GM21723 (cell line): ENCODE measurements at regions not wholly inside any gene's neighbourhood (a gene's known extent, or its start where the extent isn't known, plus 50 kb on each side); places are given as distances from the start of the nearest gene placed in this dataset.

Source experiments
- ATAC-seq: cut with Tn5 transposase; IDR thresholded peaks from one replicate; pipeline ENCODE4 v1.9.1; 2021; ENCODE audit warnings: mild to moderate bottlenecking, moderate library complexity; ENCODE audit not compliant: unreplicated experiment

DNA sequence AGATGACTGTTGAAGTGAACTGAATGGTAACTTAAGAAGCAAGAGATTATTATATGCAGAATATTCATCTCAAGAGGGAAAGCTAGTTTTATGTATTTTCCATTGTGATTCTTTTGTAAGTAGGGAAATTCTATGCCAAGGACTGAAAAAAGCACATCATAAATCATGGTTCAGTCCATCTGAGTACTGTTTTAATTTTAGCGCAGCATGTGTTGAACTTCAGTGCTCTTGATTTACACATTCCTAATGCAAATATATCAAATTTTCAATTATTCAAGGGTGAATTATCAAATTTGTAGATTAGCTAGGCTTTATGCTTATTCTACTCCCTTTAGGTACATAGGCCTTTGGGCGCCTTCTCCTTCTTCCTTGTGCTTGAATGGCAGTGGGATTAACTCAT, 50.3 kb upstream of the TCF12 start:
- ATAC-seq, result no peak

DNA sequence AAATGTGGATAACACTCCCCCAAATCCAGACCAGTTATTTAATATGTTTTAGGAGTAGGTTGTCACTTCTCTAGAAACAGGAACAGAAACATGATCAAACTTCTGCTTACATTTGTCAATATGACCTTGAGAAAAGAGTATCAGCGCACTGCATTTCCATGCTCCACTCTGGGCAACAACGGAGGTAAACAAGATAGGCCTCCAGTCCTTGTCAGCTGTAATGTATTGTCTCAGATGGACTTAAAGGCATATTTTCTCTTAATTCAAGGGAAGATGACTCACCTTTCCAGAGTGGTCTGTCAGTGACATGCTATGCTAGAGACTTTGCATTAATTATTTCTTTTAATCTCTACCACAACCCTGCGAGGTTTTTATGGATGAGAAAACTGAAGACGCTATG, 51.6 kb upstream of the TCF12 start:
- no peak for ATAC-seq

DNA sequence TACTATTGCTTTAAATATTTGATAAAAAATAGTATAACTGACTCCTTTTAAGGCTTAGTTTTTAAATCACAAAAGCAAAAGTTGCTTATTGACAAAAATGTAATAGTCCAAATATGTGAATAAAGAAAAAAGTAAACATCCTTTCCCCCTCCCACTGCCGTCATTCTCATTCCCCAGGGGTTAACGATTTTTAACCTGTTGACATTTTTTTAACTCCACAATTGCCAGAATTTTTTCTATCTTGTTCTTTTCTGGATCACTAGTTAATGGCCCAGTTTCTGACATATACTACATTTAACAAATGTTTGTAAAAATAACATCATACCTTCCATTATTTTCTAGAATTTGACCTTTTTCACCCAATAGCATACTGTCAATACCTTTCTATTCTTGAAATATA, 60.6 kb upstream of the TCF12 start:
- ATAC-seq, result no peak

DNA sequence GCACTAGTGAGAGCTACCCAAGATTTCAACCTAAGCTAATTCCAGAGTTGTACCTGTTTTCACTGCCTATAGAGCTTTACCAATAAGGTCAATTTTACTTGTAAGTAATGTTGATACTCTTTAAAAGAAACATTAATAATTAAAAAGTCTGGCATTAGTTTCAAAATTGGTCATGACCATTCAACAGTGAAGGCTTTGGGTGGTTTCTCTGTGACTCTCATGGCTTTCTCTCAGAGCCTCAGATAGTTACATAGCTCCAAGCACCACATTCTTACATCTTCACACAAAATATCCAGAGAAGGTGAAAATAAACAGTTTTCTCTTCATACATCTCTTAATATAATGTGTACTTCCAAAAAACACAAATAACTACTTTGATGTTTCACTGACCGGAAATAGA, 61.5 kb upstream of the TCF12 start:
- ATAC-seq, result no peak

DNA sequence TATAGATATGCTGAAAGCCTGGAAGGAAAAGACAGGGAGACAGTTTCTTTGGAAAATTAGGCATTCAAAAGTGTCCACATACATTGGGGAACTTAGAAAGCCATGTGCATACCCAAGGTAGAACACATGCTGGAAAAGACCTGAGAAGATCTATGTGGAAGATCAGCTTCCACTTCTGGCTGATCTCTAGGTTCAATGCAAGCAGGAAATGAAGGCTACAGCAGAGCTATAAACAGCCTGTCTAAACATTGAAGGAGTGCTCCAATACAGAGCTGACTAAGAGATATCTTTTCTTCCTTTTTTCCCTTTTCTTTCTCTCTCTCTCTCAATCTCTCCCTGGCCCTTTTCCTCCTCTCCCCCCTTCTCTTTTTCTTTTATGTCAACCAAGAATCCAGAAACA, 73.6 kb upstream of the TCF12 start:
- no peak for ATAC-seq

- no peak for ATAC-seq
Observed at GRCh38 chr15:56844471-56844870, 74.0 kb upstream of the TCF12 start.

DNA sequence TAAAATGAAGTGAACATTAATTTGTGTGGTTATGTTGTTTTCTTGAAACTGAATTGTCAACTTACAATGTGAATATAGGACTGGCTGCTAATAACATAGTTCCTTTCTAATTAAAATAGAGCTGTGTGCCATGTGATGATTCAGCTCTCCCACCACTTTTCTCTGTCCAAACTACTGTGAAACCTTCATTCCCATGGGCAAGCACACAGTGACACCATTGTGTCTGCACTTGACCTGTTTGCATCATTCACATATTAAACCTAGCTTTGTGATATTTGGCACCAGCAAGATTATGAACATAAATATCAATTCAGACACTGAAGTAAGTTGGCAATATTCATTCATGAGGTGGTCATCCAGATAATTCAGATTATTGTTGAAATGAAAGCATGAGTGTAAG, 78.8 kb upstream of the TCF12 start:
- no peak for ATAC-seq

- no peak for ATAC-seq
Observed at GRCh38 chr15:56839099-56839498, 79.3 kb upstream of the TCF12 start.

DNA sequence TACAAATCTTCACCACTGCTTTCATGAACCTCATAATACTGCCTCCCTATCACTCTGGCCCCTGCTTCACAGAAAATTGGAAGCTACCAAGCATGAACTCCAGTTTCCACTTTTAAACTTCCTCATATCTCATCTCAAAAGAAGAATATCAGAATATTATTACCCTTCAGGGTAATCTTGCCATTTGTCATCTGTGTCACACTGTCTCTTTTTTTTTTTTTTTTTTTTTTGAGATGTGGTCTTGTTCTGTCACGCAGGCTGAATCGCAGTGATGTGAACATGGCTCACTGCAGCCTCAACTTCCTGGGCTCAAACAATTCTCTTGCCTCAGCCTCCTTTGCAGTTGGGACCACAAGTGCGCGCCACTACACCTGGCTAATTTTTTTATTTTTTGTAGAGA, 80.4 kb upstream of the TCF12 start:
- no peak for ATAC-seq

- ATAC-seq, result no peak
Observed at GRCh38 chr15:56837273-56837672, 81.2 kb upstream of the TCF12 start.

- no peak for ATAC-seq
Observed at GRCh38 chr15:56835718-56836171, 82.7 kb upstream of the TCF12 start.

- no peak for ATAC-seq
Observed at GRCh38 chr15:56832125-56832524, 86.3 kb upstream of the TCF12 start.

GRCh38 chr15:56831467-56832005, 86.9 kb upstream of the TCF12 start:
- no peak for ATAC-seq

DNA sequence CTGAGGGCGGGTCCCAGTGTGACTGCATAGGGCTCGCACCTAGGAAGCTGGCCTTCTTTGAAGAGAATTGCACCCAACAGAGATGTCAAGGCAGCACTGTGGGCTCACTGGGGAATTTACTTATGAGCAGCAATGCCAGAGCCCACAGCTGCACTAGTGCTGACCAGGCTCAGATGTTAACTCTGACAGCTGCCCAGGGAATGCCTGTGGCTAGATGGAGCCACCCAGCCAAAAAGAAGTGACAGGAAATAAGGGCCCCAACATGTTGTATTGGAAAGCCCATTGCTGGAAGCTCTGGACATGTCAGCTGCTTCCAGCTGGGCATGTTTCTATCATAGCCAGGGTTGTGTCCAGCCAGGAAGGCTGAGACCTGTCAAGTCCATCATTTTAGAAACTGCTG, 90.9 kb upstream of the ZNF280D start:
- no peak for ATAC-seq

DNA sequence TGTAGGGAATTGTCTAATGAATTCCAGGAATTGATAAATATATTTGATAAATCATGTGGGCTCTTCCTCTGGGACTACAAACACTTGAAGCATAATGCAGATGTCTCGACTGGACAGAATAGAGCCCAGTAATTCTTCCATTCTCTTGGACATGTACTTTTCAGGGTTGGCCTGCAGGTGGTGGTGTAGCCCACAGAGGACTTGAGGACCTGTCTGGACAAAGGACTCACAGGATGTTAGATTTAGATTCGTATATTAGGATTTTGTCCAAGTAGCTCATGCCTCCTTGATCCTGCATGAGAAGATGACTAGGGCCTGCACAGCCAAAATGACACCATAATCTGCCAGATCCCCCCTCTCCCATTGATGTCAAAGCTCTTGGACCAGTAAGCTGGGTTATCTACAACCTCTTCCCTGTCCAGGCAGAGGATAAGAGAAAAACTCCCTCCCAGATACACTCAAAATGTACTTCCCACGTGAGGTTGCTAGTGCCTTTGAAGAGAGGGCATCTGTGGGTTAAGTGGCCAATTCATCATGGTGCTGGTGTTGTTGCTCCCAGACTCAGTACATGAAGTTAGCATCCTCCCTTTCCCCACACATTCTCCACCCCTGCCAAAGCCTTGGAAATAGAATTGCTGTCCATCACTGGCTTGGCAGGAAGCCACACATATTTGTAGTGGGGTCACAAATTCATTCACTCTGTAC, 88.6 kb upstream of the ZNF280D start:
- ATAC-seq, result peak; percentile 76

DNA sequence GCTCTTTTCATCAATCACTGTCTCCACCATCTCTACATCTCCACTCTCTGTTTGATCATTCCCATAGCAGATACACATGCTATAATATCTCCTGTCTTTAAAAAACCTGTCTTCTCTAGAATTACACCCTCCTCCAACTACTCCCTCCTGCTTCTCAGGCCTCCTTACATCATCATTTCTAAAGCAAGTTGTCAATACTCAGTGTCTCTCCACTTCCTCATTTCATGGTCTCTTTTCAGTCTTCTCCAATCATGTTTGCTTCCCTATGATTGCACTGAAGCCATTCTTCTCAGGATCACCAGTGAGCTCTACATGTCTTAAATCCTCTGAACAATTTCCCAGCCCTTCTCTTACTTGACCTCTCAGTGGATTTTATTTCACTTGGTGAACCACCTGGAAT, 87.0 kb upstream of the ZNF280D start:
- ATAC-seq, result no peak

DNA sequence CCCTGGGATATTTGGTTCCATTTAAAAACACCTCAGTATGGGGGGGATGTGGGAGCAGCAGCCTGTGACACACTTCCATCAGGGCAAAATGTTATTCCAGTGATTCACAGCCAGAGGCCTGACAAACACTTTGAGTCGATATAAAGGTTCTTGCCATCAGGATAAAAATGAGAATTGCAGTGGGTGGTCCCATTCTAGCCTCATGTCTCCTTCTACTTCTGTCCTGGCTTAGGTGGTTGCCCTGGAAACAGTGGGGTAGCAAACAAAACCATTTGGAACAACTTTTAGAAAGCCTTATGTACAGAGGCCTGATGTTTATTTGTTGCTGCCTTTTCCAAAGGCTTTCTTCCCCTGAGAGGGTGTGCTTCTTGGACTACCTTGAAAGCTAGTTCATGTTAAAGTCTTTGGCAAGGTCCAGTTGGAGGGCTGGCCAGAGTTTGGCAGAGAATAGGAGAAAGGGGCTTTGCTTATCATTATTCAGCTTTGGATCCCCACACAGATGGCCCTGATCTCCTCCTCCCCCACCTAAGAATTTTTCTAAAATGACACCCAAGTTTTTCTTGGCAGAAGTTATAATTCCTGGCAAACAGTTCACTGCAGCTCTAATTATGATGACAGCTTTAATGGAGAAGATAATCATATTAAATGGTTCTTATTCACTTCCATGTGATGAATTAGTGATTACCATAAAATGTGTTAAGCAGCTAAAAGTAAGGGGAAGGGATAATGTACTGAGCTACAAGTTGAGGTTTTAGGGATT, 84.2 kb upstream of the ZNF280D start:
- ATAC-seq, result no peak

GRCh38 chr15:56816781-56817180, 83.5 kb upstream of the ZNF280D start:
- ATAC-seq, result no peak

DNA sequence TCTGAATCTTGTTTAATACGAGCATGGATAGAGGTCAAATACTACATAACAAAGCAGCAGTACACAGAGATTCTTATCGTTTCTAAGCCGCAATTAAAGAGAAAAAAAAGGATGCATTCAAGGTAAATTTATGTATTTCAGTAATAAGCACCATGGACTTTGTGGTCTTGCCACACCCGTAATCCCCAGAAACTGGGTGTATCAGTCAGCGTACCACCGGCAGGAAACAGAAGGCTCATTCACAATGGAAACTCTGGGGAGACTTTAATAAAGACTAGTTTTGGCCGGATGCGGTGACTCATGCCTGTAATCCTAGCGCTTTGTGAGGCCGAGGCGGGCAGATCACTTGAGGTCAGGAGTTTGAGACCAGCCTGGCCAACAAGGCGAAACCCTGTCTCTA, 81.9 kb upstream of the ZNF280D start:
- no peak for ATAC-seq

DNA sequence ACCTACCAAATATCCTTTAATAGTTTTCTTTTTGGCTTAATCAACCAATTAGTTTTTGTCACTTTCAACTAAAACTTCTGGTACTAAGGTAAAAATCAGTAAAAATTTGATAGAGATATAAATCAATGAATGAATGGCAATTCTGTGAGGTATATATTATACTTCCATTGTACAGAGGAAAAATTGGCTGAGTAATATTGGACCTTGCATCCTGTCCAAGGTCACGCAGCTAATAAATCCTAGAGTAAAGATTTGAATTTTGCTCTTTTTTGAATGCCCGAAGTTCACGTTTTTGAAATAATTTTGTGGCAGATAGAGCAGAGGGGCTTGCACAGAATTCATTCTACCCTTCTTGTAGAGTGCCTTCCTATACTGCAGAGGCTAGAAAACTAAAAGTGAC, 81.1 kb upstream of the ZNF280D start:
- ATAC-seq, result no peak

- no peak for ATAC-seq
Observed at GRCh38 chr15:56813995-56814394, 80.7 kb upstream of the ZNF280D start.

- no peak for ATAC-seq
Observed at GRCh38 chr15:56812961-56813360, 79.7 kb upstream of the ZNF280D start.
